ENCODE measurements at regions not wholly inside any gene's neighbourhood (a gene's known extent, or its start where the extent isn't known, plus 50 kb on each side); places are given as distances from the start of the nearest gene placed in this dataset.
A peak's percentile ranks its signal among the peaks of the same experiment; 100 is the strongest.

DNA sequence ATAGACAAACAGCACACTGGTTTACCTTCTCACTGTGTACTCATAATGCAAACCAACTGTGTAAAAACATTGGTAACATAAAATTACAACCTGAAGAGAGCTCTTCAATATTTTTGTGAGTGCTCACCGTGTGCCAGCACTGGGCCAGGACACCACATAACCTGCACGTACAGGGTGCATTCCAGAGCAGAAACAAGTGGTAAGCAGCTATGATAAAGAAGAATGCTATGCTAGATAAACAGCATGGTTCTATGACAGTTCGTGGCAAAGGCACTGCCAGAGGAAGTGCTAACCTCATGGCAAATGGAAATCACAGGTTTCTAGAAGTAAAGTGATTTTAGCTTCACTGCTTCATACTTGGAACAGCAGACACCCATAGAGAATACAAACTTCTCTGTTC is 343.5 kb downstream of the MTX2 start:
- POLR2A ChIA-PET (ENCODE audit: low non-redundant PET): no interaction called here
- peak; percentile 67 for DNase-seq (ENCODE audit: low spot score)
- TF ChIP-seq, protein P1, sequence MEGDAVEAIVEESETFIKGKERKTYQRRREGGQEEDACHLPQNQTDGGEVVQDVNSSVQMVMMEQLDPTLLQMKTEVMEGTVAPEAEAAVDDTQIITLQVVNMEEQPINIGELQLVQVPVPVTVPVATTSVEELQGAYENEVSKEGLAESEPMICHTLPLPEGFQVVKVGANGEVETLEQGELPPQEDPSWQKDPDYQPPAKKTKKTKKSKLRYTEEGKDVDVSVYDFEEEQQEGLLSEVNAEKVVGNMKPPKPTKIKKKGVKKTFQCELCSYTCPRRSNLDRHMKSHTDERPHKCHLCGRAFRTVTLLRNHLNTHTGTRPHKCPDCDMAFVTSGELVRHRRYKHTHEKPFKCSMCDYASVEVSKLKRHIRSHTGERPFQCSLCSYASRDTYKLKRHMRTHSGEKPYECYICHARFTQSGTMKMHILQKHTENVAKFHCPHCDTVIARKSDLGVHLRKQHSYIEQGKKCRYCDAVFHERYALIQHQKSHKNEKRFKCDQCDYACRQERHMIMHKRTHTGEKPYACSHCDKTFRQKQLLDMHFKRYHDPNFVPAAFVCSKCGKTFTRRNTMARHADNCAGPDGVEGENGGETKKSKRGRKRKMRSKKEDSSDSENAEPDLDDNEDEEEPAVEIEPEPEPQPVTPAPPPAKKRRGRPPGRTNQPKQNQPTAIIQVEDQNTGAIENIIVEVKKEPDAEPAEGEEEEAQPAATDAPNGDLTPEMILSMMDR (conservative IDR thresholded peaks at IDR 0.05; ENCODE audit: low read depth): no peak
- no peak overlapping the region for H3K27ac ChIP-seq
- CTCF ChIA-PET: interaction anchor here (0.5 to 1.0 kb wide), 2 partner anchors 39 to 473 kb away, joined by 3 to 4 read pairs; no protein-coding TSS in a partner anchor

- TF ChIP-seq, protein P1 (conservative IDR thresholded peaks at IDR 0.05; ENCODE audit: low read depth): no peak
- POLR2A ChIA-PET (ENCODE audit: low non-redundant PET): interaction anchor here (0.6 kb wide), 1 partner anchor 407 kb away, joined by 3 read pairs; no protein-coding TSS in a partner anchor
- CTCF ChIA-PET: interaction anchor here (0.5 to 1.0 kb wide), 2 partner anchors 39 to 473 kb away, joined by 3 to 4 read pairs; no protein-coding TSS in a partner anchor
- no peak overlapping the region for H3K27ac ChIP-seq
- DNase-seq (ENCODE audit: low spot score): no peak
Observed at GRCh38 chr2:176613323-176613987, 344.2 kb downstream of the MTX2 start.

DNA sequence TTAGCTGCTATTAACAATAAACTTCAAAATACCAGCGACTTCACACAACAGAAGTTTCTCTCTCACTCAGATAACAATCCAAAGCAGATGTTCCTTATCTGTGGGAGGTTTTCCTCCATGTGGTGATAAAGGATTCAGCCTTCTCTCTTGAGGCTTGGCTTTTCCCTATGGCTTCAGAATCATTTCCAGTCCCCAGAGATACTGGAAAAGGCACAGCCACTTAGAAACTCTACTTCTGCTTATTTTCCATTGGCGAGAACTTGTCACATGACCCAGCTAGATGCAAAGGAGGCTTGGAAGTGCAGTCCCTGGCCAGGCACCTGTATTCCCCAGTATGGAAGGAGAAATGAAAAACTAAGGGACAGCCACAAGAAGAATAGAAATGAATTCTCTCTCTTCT is 344.8 kb downstream of the MTX2 start:
- POLR2A ChIA-PET (ENCODE audit: low non-redundant PET): interaction anchor here (0.6 kb wide), 1 partner anchor 407 kb away, joined by 3 read pairs; no protein-coding TSS in a partner anchor
- no peak overlapping the region for H3K27ac ChIP-seq
- DNase-seq (ENCODE audit: low spot score): no peak
- CTCF ChIA-PET: no interaction called here
- TF ChIP-seq, protein P1 (conservative IDR thresholded peaks at IDR 0.05; ENCODE audit: low read depth): no peak

GRCh38 chr2:176614930-176615329 is 345.7 kb downstream of the MTX2 start:
- no peak overlapping the region for H3K27ac ChIP-seq
- TF ChIP-seq, protein P1 (conservative IDR thresholded peaks at IDR 0.05; ENCODE audit: low read depth): no peak
- CTCF ChIA-PET: interaction anchor here (0.5 to 0.8 kb wide), 2 partner anchors 54 to 148 kb away, joined by 3 read pairs; no protein-coding TSS in a partner anchor
- DNase-seq (ENCODE audit: low spot score): no peak
- POLR2A ChIA-PET (ENCODE audit: low non-redundant PET): no interaction called here

GRCh38 chr2:176619504-176619903 is 350.3 kb downstream of the MTX2 start:
- POLR2A ChIA-PET (ENCODE audit: low non-redundant PET): no interaction called here

GRCh38 chr2:176621350-176621749 is 352.1 kb downstream of the MTX2 start:
- TF ChIP-seq, protein P1 (conservative IDR thresholded peaks at IDR 0.05; ENCODE audit: low read depth): no peak
- no peak overlapping the region for H3K27ac ChIP-seq
- ChIA-PET CTCF (no interaction called here), POLR2A (ENCODE audit: low non-redundant PET) (no interaction called here)
- no peak for DNase-seq (ENCODE audit: low spot score)

More at GRCh38 chr2:176619504-176619903, 350.3 kb downstream of the MTX2 start:
- TF ChIP-seq, protein P1 (conservative IDR thresholded peaks at IDR 0.05; ENCODE audit: low read depth): no peak
- no peak for DNase-seq (ENCODE audit: low spot score)
- H3K27ac ChIP-seq: no peak overlapping the region
- CTCF ChIA-PET: no interaction called here

Measured in RWPE1 (cell line).